22Rv1 (cell line): ENCODE measurements at regions not wholly inside any gene's neighbourhood (a gene's known extent, or its start where the extent isn't known, plus 50 kb on each side); places are given as distances from the start of the nearest gene placed in this dataset.

Experiments used
- CTCF ChIP-seq: fragments of 450-650 bp; IDR thresholded peaks from 2 replicates; pipeline ENCODE4 v1.5.1; 2017; ENCODE audit warnings: mild to moderate bottlenecking
- ZFX ChIP-seq: fragments of 450-650 bp; IDR thresholded peaks from 2 replicates; pipeline ENCODE4 v1.6.1; 2017; ENCODE audit warnings: antibody characterized with exemption, borderline replicate concordance

- TF ChIP-seq CTCF (no peak), ZFX (no peak)
Measured at GRCh38 chr20:48383252-48383651, 444.5 kb downstream of the PREX1 start.
